NT2/D1 (cell line): ENCODE measurements at regions not wholly inside any gene's neighbourhood (a gene's known extent, or its start where the extent isn't known, plus 50 kb on each side); places are given as distances from the start of the nearest gene placed in this dataset.

Experiments
- SUZ12 ChIP-seq: IDR thresholded peaks from 2 replicates; pipeline ENCODE4 v1.6.1; 2011; ENCODE audit not compliant: insufficient read length, insufficient read depth; ENCODE audit errors: extremely low read depth
- ZNF274 ChIP-seq: IDR thresholded peaks from 2 replicates; pipeline ENCODE4 v1.6.1; 2011; ENCODE audit warnings: mild to moderate bottlenecking, low read depth, low read length

GRCh38 chr15:93278783-93279182 lies 189.8 kb upstream of the RGMA start:
- TF ChIP-seq ZNF274 = no peak
- no peak for TF ChIP-seq SUZ12
